Transverse colon (tissue), 4 donors: ENCODE measurements at regions not wholly inside any gene's neighbourhood (a gene's known extent, or its start where the extent isn't known, plus 50 kb on each side); places are given as distances from the start of the nearest gene placed in this dataset.

Source experiments
- CTCF ChIP-seq, 5 experiments: fragments of 200-600 bp in 3 of 5; fragments of 450-650 bp in 2 of 5; sonication (generic) in 3 of 5; IDR thresholded peaks; 1 replicate in 2 of 5; 2 replicates in 3 of 5; pipeline ENCODE4 v1.5.1; 2016 to 2017; ENCODE audit warnings: antibody characterized with exemption in 5 of 5, inconsistent platforms in 3 of 5, mild to moderate bottlenecking in 2 of 5, moderate library complexity in 1 of 5
- POLR2A ChIP-seq: fragments of 450-650 bp; IDR thresholded peaks from one replicate; pipeline ENCODE4 v1.6.1; 2016; ENCODE audit warnings: antibody characterized with exemption, mild to moderate bottlenecking, moderate library complexity
- POLR2AphosphoS5 ChIP-seq, 3 donors: sonication (generic); formaldehyde crosslinking; IDR thresholded peaks; one replicate each; pipeline ENCODE4 v1.6.1; 2016; ENCODE audit warnings: antibody characterized with exemption in 3 of 3

- TF ChIP-seq CTCF (IDR thresholded peaks at IDR 0.05), result no peak
- TF ChIP-seq POLR2AphosphoS5 (IDR thresholded peaks at IDR 0.05), result no peak
- no peak for TF ChIP-seq POLR2A
These were observed 209.7 kb downstream of the SETD4 start for GRCh38 chr21:35850542-35851103.
